Keratinocyte (primary cell): ENCODE measurements at regions not wholly inside any gene's neighbourhood (a gene's known extent, or its start where the extent isn't known, plus 50 kb on each side); places are given as distances from the start of the nearest gene placed in this dataset.

Source experiments
- EZH2 ChIP-seq: IDR thresholded peaks from one replicate; pipeline ENCODE4 v1.6.1; 2012; ENCODE audit warnings: inconsistent platforms, mild to moderate bottlenecking, low read length, moderate library complexity
- TF ChIP-seq, protein P1 (sequence below), 3 experiments: IDR thresholded peaks in 1 of 3; conservative IDR thresholded peaks in 1 of 3; optimal IDR thresholded peaks in 1 of 3; 2 replicates in 2 of 3; 3 replicates in 1 of 3; pipeline versions ENCODE3 to v1.5.1; 2011; ENCODE audit warnings: low read length in 3 of 3, mild to moderate bottlenecking in 3 of 3, moderate library complexity in 2 of 3, control low read depth in 1 of 3, inconsistent platforms in 1 of 3; ENCODE audit not compliant: insufficient read depth in 2 of 3; ENCODE audit errors: extremely low read depth in 1 of 3

DNA sequence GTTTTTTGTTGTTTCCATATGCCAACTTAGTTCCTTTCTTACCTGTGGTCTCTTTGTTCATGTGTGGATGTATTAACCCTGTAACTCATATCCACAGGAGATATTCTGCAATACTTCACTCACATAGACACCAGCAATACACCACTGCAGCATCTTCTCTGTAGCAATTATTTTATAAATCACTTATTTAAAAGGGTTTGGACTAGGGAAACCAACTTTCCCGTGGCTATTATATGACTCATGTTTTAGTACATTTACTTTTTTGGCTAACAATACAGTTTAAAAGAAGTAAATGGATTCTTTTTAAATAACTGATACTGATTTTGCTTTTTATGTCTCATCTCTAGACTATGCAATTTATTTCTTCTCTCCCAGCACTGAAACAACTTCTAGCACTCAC lies 488.9 kb downstream of the MBD2 start:
- TF ChIP-seq, protein P1, sequence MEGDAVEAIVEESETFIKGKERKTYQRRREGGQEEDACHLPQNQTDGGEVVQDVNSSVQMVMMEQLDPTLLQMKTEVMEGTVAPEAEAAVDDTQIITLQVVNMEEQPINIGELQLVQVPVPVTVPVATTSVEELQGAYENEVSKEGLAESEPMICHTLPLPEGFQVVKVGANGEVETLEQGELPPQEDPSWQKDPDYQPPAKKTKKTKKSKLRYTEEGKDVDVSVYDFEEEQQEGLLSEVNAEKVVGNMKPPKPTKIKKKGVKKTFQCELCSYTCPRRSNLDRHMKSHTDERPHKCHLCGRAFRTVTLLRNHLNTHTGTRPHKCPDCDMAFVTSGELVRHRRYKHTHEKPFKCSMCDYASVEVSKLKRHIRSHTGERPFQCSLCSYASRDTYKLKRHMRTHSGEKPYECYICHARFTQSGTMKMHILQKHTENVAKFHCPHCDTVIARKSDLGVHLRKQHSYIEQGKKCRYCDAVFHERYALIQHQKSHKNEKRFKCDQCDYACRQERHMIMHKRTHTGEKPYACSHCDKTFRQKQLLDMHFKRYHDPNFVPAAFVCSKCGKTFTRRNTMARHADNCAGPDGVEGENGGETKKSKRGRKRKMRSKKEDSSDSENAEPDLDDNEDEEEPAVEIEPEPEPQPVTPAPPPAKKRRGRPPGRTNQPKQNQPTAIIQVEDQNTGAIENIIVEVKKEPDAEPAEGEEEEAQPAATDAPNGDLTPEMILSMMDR (optimal IDR thresholded peaks at IDR 0.05 in 1 of 3, IDR thresholded peaks at IDR 0.05 in 1 of 3, conservative IDR thresholded peaks at IDR 0.05 in 1 of 3; ENCODE audit: extremely low read depth in 1 of 3, insufficient read depth in 2 of 3, low read length in 3 of 3): no peak
- no peak for TF ChIP-seq EZH2
